GM12891 (cell line): ENCODE measurements at regions not wholly inside any gene's neighbourhood (a gene's known extent, or its start where the extent isn't known, plus 50 kb on each side); places are given as distances from the start of the nearest gene placed in this dataset.

ENCODE experiments used
- DNase-seq: peaks from one replicate; pipeline ENCODE4 v3.0.0; 2011; ENCODE audit warnings: low spot score; ENCODE audit not compliant: insufficient read length
- FAIRE-seq: peaks from 2 replicates; lab custom pipeline; 2011; peaks lifted over from hg19 to GRCh38; lab: Jason Lieb, UNC
- PAX5 ChIP-seq: IDR thresholded peaks from 2 replicates; pipeline ENCODE4 v1.6.1; 2011; ENCODE audit warnings: low read length, moderate library complexity, mild to moderate bottlenecking; ENCODE audit not compliant: insufficient read depth, severe bottlenecking
- POLR2A ChIP-seq: IDR thresholded peaks from 2 replicates; pipeline ENCODE4 v1.6.1; 2011; ENCODE audit warnings: low read depth, low read length, control low read depth
- POLR2AphosphoS5 ChIP-seq: IDR thresholded peaks from 2 replicates; pipeline ENCODE4 v1.6.1; 2011; ENCODE audit warnings: low read depth, low read length, control low read depth
- POU2F2 ChIP-seq: IDR thresholded peaks from 2 replicates; pipeline ENCODE4 v1.6.1; 2011; ENCODE audit warnings: low read depth, mild to moderate bottlenecking, control low read depth, low read length, moderate library complexity
- SPI1 ChIP-seq: IDR thresholded peaks from 2 replicates; pipeline ENCODE4 v1.6.1; 2011; ENCODE audit warnings: low read depth, low read length, control low read depth
- TAF1 ChIP-seq: IDR thresholded peaks from 2 replicates; pipeline ENCODE4 v1.6.1; 2011; ENCODE audit warnings: low read depth, low read length, control low read depth

- DNase-seq (no peak), FAIRE-seq (no peak)
- TF ChIP-seq POU2F2: no peak
- TF ChIP-seq PAX5: no peak
- no peak for TF ChIP-seq TAF1
- no peak for TF ChIP-seq POLR2A
- TF ChIP-seq POLR2AphosphoS5: no peak
- TF ChIP-seq SPI1: no peak
Measured at GRCh38 chr18:6639305-6639704, 90.2 kb upstream of the ARHGAP28 start.

GRCh38 chr18:6644836-6645627 is 84.5 kb upstream of the ARHGAP28 start:
- no peak for DNase-seq
- TF ChIP-seq POLR2A: no peak
- TF ChIP-seq TAF1: no peak
- TF ChIP-seq PAX5: no peak
- TF ChIP-seq SPI1: no peak
- TF ChIP-seq POU2F2: no peak
- no peak for TF ChIP-seq POLR2AphosphoS5
- FAIRE-seq: no peak

GRCh38 chr18:6646801-6647200 is 82.7 kb upstream of the ARHGAP28 start:
- DNase-seq: no peak
- TF ChIP-seq PAX5 (no peak), POLR2A (no peak), SPI1 (no peak), POLR2AphosphoS5 (no peak), POU2F2 (no peak), TAF1 (no peak)
- no peak for FAIRE-seq

- no peak for TF ChIP-seq POU2F2
- TF ChIP-seq TAF1: no peak
- no peak for TF ChIP-seq PAX5
- no peak for TF ChIP-seq POLR2AphosphoS5
- no peak for TF ChIP-seq POLR2A
- TF ChIP-seq SPI1: no peak
- DNase-seq: no peak
- FAIRE-seq: no peak
Measured at GRCh38 chr18:6648581-6648980, 80.9 kb upstream of the ARHGAP28 start.

DNA sequence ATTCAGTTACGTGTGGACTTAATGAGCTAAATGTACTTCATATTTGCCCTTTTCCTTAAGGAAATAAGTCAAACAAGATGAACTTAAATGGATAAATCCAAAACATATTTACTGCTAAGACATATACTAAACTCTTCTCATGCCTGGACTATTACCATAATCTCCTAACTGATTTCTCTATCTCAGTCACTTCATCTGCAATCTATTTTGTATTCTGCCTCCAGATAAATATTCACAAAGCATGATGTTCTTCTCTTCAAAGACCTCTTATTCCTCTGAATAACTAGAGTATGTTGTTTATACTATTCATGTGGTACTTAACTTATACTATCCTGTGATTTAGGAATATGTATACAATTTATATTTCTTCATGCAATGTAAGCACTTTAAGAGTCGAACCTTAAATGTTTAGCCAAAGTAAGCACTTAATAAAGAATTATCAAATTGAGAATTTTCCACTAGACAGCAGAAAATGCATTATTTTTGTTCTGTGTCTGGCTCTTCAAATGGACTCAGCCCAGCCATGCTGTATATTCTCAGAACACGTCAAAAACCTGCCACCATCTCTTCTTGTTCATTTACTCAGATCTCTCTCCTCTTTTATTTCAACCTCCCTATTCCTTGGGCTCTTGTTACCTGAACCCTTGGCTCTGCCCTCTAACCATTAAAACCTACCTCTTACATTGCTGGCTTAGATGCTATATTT is 79.9 kb upstream of the ARHGAP28 start:
- TF ChIP-seq TAF1 (no peak), PAX5 (no peak), POLR2A (no peak), POU2F2 (no peak), SPI1 (no peak), POLR2AphosphoS5 (no peak)
- FAIRE-seq (no peak), DNase-seq (no peak)

GRCh38 chr18:6650127-6650507 is 79.4 kb upstream of the ARHGAP28 start:
- no peak for DNase-seq
- TF ChIP-seq POLR2AphosphoS5: no peak
- no peak for TF ChIP-seq POLR2A
- TF ChIP-seq PAX5: no peak
- no peak for TF ChIP-seq SPI1
- no peak for TF ChIP-seq TAF1
- TF ChIP-seq POU2F2: no peak
- no peak for FAIRE-seq

GRCh38 chr18:6650747-6651146 is 78.8 kb upstream of the ARHGAP28 start:
- no peak for FAIRE-seq

DNA sequence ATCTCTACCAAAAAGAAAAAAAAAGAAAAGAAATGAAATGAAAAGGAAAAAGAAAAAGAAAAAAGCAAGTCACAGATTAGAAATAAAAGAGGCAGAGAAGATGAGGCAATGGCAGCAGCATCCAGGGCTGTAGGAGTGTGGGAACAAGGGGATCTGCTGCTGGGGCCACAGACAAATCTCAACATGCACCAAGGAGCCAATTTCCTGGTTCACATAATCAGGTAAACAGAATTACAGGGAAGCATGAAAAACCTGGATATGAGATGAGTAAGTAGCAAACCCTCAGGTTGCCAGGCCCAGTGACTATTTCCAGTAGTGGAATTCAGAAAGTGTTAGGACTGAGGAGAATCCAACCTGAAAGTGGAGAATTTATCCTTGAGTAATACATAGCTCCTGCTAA is 77.4 kb upstream of the ARHGAP28 start:
- FAIRE-seq (no peak), DNase-seq (no peak)
- no peak for TF ChIP-seq TAF1
- no peak for TF ChIP-seq POU2F2
- TF ChIP-seq PAX5: no peak
- no peak for TF ChIP-seq SPI1
- TF ChIP-seq POLR2AphosphoS5: no peak
- TF ChIP-seq POLR2A: no peak

More at GRCh38 chr18:6650747-6651146, 78.8 kb upstream of the ARHGAP28 start:
- no peak for DNase-seq
- TF ChIP-seq SPI1: no peak
- TF ChIP-seq PAX5: no peak

DNA sequence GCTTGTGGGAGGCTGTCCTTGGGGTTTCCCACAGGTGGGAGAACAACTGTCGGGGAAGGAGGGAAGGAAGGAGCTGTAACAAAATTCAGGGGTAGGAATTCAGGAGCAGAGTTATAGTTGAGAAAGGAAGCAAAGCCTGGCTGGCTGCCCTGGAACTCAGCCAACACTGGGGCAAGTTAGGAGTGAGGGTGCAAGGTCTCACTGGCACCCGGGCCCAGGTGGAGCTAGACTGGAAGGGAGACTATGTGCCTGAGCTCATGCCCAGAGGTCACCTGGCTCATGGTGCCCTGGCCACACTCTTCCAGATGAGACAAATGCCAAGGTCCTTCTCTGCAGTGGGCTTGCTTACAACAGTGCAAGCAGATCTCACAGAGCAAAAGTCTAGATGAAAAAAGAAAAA is 75.6 kb upstream of the ARHGAP28 start:
- TF ChIP-seq POU2F2 (no peak), TAF1 (no peak), SPI1 (no peak), POLR2AphosphoS5 (no peak), POLR2A (no peak), PAX5 (no peak)
- FAIRE-seq (no peak), DNase-seq (no peak)

GRCh38 chr18:6659963-6660725 is 69.4 kb upstream of the ARHGAP28 start:
- FAIRE-seq (no peak), DNase-seq (no peak)
- no peak for TF ChIP-seq POU2F2
- no peak for TF ChIP-seq POLR2AphosphoS5
- no peak for TF ChIP-seq PAX5
- TF ChIP-seq SPI1: no peak
- no peak for TF ChIP-seq TAF1
- no peak for TF ChIP-seq POLR2A
